A549 (cell line): ENCODE measurements at regions not wholly inside any gene's neighbourhood (a gene's known extent, or its start where the extent isn't known, plus 50 kb on each side); places are given as distances from the start of the nearest gene placed in this dataset.

Source experiments
- CTCF ChIP-seq: fragments of >200 bp; sonication (Bioruptor Twin); formaldehyde crosslinking; IDR thresholded peaks from 3 replicates; pipeline ENCODE4 v1.5.1; 2016
- EHMT2 ChIP-seq: fragments of 200-600 bp; sonication (generic); IDR thresholded peaks from 2 replicates; pipeline ENCODE4 v1.6.1; 2016; ENCODE audit warnings: antibody characterized with exemption, low read depth, mild to moderate bottlenecking, moderate library complexity
- EP300 ChIP-seq, 2 experiments: fragments of >200 bp; sonication (Bioruptor Twin); formaldehyde crosslinking; IDR thresholded peaks; 2 replicates in 1 of 2; 3 replicates in 1 of 2; pipeline ENCODE4 v1.6.1; 2016 to 2017
- HDAC2 ChIP-seq: fragments of 200-600 bp; sonication (generic); IDR thresholded peaks from 2 replicates; pipeline ENCODE4 v1.6.1; 2016
- JUN ChIP-seq, 2 experiments: fragments of >200 bp; sonication (Bioruptor Twin); formaldehyde crosslinking; IDR thresholded peaks; 2 replicates in 1 of 2; 3 replicates in 1 of 2; pipeline ENCODE4 v1.6.1; 2016 to 2017
- KDM1A ChIP-seq: fragments of 200-600 bp; sonication (generic); IDR thresholded peaks from 2 replicates; pipeline ENCODE4 v1.6.1; 2016; ENCODE audit warnings: low read depth, mild to moderate bottlenecking
- KDM5A ChIP-seq: fragments of 200-600 bp; sonication (generic); IDR thresholded peaks from 2 replicates; pipeline ENCODE4 v1.6.1; 2016; ENCODE audit warnings: antibody characterized with exemption, mild to moderate bottlenecking
- MYC ChIP-seq: IDR thresholded peaks from 2 replicates; pipeline ENCODE4 v1.6.1; 2012; ENCODE audit warnings: mild to moderate bottlenecking, inconsistent platforms, low read length, improper control_type of control experiment, borderline replicate concordance
- PBX3 ChIP-seq: IDR thresholded peaks from 2 replicates; pipeline ENCODE4 v1.6.1; 2012
- POLR2A ChIP-seq: IDR thresholded peaks from 2 replicates; pipeline ENCODE4 v1.6.1; 2012; ENCODE audit warnings: mild to moderate bottlenecking, low read length
- RAD21 ChIP-seq, 2 experiments: fragments of >200 bp in 1 of 2; sonication (Bioruptor Twin) in 1 of 2; formaldehyde crosslinking in 1 of 2; IDR thresholded peaks in 1 of 2; conservative IDR thresholded peaks in 1 of 2; 2 replicates in 1 of 2; 3 replicates in 1 of 2; pipeline ENCODE4 v1.6.1; 2012 to 2018; ENCODE audit warnings: inconsistent platforms in 1 of 2
- TF ChIP-seq, protein P1 (sequence below): fragments of 450-650 bp; IDR thresholded peaks from 2 replicates; pipeline ENCODE4 v1.6.1; 2014; ENCODE audit warnings: antibody characterized with exemption

DNA sequence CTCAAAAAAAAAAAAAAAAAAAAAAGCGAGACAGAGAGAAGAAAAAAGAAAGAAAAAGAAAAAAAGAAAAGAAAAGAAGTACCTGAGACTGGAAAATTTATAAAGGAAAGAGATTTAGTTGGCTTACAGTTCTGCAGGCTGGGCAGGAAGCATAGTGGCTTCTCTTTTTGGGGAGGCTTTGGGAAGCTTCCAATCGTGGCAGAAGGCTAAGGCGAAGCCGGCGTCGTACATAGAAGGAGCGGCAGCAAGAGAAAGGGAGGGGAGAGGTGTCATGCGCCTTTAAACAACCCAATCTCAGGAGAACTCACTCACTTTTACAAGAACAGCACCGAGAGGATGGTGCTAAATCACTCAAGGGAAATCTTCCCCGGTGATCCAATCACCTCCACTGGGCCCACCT is 272.1 kb upstream of the FOXK1 start:
- TF ChIP-seq CTCF, result no peak
- TF ChIP-seq POLR2A, result no peak
- TF ChIP-seq KDM5A, result no peak
- TF ChIP-seq PBX3, result no peak
- no peak for TF ChIP-seq EP300 (IDR thresholded peaks at IDR 0.05)
- no peak for TF ChIP-seq JUN (IDR thresholded peaks at IDR 0.05)
- TF ChIP-seq, protein P1, sequence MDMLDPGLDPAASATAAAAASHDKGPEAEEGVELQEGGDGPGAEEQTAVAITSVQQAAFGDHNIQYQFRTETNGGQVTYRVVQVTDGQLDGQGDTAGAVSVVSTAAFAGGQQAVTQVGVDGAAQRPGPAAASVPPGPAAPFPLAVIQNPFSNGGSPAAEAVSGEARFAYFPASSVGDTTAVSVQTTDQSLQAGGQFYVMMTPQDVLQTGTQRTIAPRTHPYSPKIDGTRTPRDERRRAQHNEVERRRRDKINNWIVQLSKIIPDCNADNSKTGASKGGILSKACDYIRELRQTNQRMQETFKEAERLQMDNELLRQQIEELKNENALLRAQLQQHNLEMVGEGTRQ, result no peak
- TF ChIP-seq HDAC2, result no peak
- no peak for TF ChIP-seq RAD21 (conservative IDR thresholded peaks at IDR 0.05 in 1 of 2, IDR thresholded peaks at IDR 0.05 in 1 of 2)
- TF ChIP-seq KDM1A, result no peak
- TF ChIP-seq MYC, result no peak
- no peak for TF ChIP-seq EHMT2
